ENCODE measurements at regions not wholly inside any gene's neighbourhood (a gene's known extent, or its start where the extent isn't known, plus 50 kb on each side); places are given as distances from the start of the nearest gene placed in this dataset.

GRCh38 chr5:168076561-168076991 is 214.9 kb upstream of the WWC1 start:
- TF ChIP-seq POLR2A (IDR thresholded peaks at IDR 0.05; ENCODE audit: low read depth, low read length) = no peak
- peak in 1 of 2 donors; percentile 4 for TF ChIP-seq CTCF (IDR thresholded peaks at IDR 0.05; ENCODE audit: extremely low read depth in 1 of 2, insufficient read depth in 1 of 2, low read depth in 1 of 2, low read length in 2 of 2)

Measured in endothelial cell of umbilical vein (primary cell).